ENCODE measurements at regions not wholly inside any gene's neighbourhood (a gene's known extent, or its start where the extent isn't known, plus 50 kb on each side); places are given as distances from the start of the nearest gene placed in this dataset.
"Not testable (repeated sequence)": the region's sequence is repeated elsewhere in the genome, so short reads cannot be mapped to it uniquely, and the experiment has no call there.

- DNase-seq: no peak
Measured at GRCh38 chr18:60200558-60200957, 172.0 kb downstream of the MC4R start.

GRCh38 chr18:60199505-60199904 is 173.1 kb downstream of the MC4R start:
- no peak for DNase-seq

GRCh38 chr18:60197671-60198462 is 174.7 kb downstream of the MC4R start:
- no peak for DNase-seq

GRCh38 chr18:60196836-60197606 is 175.6 kb downstream of the MC4R start:
- DNase-seq: no peak

- DNase-seq: no peak
Measured at GRCh38 chr18:60193780-60194179, 178.8 kb downstream of the MC4R start.

GRCh38 chr18:60191926-60192325 is 180.6 kb downstream of the MC4R start:
- no peak for DNase-seq

- DNase-seq: no peak
Measured at GRCh38 chr18:60189856-60190255, 182.7 kb downstream of the MC4R start.

GRCh38 chr18:60188958-60189357 is 183.6 kb downstream of the MC4R start:
- DNase-seq: no peak

- DNase-seq: no peak
Measured at GRCh38 chr18:60182223-60182622, 190.4 kb downstream of the MC4R start.

GRCh38 chr18:60180671-60181070 is 191.9 kb downstream of the MC4R start:
- DNase-seq: no peak

- DNase-seq: not testable (repeated sequence)
Measured at GRCh38 chr18:60178224-60178623, 194.4 kb downstream of the MC4R start.

- no peak for DNase-seq
Measured at GRCh38 chr18:60176259-60176658, 196.3 kb downstream of the MC4R start.

GRCh38 chr18:60174832-60175231 is 197.7 kb downstream of the MC4R start:
- DNase-seq: no peak

GRCh38 chr18:60172030-60172429 is 200.5 kb downstream of the MC4R start:
- DNase-seq: no peak

GRCh38 chr18:60163622-60164021 is 209.0 kb downstream of the MC4R start:
- DNase-seq: no peak

GRCh38 chr18:60162388-60162787 is 210.2 kb downstream of the MC4R start:
- no peak for DNase-seq

- DNase-seq: no peak
Measured at GRCh38 chr18:60157810-60158209, 214.8 kb downstream of the MC4R start.

GRCh38 chr18:60153376-60153775 is 219.2 kb downstream of the MC4R start:
- no peak for DNase-seq

- no peak for DNase-seq
Measured at GRCh38 chr18:60149316-60149715, 223.3 kb downstream of the MC4R start.

- DNase-seq: no peak
Measured at GRCh38 chr18:60147323-60147722, 225.3 kb downstream of the MC4R start.

- DNase-seq: no peak
Measured at GRCh38 chr18:60146220-60146960, 226.2 kb downstream of the MC4R start.

- DNase-seq: no peak
Measured at GRCh38 chr18:60145776-60146175, 226.8 kb downstream of the MC4R start.

- DNase-seq: no peak
Measured at GRCh38 chr18:60134806-60135205, 235.0 kb downstream of the PMAIP1 start.

- DNase-seq: no peak
Measured at GRCh38 chr18:60130284-60130683, 230.5 kb downstream of the PMAIP1 start.

Data from activated CD4-positive, alpha-beta T cell treated with anti-CD3 and anti-CD28 coated beads, Interleukin-2, amount 50 U/mL, for 1 hour (primary cell).